GM21447 (cell line): ENCODE measurements at regions not wholly inside any gene's neighbourhood (a gene's known extent, or its start where the extent isn't known, plus 50 kb on each side); places are given as distances from the start of the nearest gene placed in this dataset.

ENCODE experiments used
- ATAC-seq: cut with Tn5 transposase; IDR thresholded peaks from one replicate; pipeline ENCODE4 v1.9.1; 2021; ENCODE audit not compliant: unreplicated experiment

DNA sequence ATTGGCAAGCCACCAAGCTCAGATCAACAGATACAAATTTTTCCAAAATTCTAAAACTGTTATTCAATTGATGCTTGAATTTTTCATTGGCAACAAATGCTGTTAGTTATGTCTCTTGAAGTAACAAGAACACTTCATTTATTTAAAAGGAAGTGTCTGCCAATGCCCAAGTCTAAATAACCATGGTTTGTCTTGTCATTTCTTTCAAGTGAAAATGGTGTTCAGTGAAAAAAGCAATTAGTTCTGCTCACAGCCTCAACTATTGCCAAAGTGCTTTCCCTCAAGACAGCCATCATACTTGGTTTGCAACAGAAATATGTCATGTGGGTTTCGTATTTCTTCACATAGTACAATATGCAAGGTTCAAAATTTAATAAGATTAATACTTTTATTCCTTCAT lies 312.6 kb upstream of the LMCD1 start:
- ATAC-seq = no peak

DNA sequence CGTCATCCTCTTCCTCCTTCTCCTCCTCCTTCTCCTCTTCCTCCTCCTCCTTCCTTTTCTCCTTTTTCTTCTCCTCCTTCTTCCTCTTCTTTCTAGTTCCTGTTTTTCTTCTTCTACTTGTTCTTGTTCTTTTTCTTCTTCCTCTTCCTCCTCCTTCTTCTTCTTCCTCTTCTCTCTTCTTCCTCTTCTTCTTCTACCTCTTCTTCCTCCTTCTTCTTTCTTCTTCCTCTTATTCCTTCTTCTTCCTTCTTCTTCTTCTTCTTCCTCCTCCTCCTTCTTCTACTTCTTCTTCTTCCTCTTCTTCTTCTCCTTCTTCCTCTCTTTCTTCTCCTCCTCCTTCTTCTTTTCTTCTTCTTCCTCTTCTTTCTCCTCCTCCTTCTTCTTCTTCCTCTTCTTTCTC lies 310.2 kb upstream of the LMCD1 start:
- no peak for ATAC-seq

DNA sequence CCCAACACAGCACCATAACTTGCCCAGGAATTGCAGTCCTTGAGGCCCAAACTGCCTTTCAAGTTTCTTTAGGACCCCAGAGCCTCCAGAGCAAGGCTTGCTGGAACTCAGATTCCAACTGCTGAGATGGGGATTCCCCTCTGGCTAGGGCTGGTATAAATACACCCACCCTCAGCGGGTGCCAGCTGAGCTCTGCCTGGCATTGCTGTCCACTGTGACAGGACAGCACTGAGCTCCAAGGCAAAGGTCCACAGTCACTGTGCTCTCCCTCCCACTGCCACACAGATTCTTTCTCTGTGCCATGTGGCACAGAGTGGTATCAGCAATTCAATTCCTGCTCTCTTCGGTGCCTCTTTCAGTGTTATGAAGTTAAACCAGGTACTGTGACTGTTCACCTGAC lies 304.2 kb upstream of the LMCD1 start:
- ATAC-seq = no peak

GRCh38 chr3:8198605-8199004 lies 303.0 kb upstream of the LMCD1 start:
- no peak for ATAC-seq

DNA sequence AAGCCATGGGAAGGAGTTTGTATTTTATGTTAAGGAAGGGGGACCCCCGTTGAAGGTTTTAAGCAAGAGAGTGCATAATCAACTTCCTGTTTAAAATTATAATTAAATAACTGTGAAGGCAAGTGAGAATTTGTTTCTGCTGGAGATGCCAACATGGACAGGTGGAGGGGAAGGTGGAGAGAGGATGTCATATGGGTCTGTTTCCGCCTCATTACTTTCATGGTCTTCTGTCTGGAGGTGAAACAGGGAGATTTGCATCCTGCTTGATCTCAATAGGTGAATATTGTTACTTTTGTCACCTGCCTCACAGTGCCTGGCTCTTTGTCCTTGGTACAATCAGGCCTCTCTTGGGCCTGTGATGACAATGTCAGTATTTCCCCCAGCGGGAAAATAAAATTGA lies 300.6 kb upstream of the LMCD1 start:
- no peak for ATAC-seq

DNA sequence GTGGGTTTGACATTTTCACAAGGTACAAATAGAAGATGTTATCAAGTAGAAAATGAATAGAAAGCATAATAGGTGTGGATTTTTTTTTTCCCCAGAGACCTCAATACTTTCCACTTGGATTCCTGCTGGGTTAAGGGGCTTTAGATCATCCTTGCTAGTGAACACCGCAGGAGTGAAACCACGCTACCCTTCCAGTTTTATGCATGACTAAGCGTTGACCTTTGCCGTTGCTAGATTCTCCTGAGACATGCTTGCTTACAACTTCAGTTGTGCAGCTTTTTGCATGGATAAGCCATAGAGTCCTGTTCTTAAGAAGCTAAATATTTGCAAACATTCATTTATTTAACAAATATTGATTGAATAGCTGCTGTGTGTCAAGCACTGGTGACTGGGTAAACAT lies 299.7 kb upstream of the LMCD1 start:
- no peak for ATAC-seq

DNA sequence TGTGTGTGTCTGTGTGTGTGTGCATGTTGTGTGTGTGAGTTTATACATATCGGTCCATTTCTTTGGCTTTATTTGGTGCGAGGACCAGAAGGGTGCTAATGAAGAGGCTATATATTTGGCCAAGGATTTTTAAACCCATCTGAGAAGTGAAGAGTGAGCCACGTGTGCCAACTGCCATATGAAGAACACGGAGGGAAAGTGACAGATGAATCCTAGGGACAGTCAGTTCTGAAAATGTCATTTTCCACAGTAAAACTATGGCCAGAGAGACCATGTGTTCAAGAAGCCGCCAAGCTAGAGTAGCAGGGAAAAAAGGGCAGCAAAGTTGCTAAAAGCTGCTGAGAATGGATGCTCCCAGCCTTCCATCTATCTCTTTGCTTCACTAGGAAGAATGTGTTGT lies 297.3 kb upstream of the LMCD1 start:
- no peak for ATAC-seq

DNA sequence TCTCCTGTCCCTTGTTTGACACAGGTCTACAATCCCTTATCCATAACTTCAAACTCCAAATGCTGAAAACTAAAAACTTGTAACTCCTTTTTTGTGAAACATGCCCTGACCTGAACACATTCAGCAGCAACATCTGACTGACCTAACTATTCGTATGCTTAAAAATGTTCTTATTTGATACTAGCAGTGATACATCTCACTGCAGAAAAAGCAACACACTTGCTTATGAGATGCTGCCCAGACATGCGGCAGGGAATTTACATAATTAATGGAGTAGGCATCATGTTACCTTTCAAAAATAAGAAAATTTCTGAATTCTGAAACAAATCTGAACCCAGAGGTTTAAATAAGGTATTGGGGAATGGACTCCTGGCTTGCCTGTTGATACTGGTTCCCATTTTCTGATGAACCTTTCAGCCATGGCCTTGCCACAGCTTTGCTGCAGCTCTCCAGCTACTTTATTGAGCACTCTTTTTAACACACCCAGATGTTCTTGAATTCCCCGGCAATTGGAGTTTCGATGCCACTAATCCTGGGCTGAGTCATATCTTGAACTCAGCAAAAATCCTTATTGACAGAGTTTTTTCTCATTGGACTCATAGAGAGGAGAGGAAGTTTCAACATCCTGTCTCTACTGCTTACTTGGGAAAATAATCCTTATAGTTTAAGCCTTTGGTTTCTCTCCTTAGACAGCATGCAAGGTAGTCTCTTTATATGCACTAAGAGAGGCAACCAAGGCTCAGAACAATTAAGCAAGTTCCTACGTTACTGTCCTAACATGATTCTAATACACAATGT lies 296.6 kb upstream of the LMCD1 start:
- no peak for ATAC-seq

DNA sequence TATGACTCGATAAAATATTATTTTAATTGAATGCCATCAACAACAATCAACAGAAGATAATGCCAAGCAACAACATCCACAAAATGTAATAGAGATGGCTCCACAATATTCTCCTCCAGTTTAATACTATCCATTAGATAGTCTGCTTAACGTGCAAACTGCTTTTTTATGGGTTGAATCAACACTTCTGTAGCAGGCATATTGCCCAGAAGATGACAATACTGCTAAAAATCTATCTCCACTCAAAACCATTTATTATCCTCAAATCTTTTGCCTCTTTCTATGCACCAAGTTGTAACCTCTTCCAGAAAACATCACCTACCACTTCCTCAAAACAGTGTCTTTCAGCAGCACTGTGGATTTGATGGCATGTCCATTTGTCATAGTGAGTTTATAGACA lies 295.7 kb upstream of the LMCD1 start:
- no peak for ATAC-seq

DNA sequence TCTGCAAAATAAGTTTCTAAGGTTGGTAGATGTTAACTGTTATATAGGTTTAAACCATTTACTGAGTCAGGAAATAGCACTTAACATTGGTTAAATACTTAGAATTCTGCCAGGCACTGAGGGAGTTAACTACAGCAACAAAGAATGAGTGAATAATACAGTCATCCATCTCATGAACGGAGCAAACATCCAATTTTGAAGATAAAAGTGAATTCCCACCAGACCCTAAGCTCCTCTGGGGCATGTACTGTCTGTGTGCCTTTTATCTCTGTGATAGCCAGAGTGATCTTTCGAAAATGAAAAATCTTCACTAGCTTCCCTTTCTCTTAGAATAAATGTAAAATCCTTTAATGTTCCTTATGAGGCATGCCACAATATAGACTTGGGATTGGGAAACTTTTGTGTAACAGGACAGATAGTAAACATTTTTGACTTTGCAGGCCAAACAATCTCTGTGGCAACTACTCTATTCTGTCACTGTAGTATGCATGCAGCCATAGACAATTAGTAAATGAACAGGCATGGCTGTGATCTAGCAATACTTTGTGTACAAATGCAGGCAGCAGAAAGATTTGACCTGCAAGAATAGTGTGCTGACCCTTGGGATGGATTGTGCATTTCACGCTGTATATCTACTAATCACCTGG lies 294.5 kb upstream of the LMCD1 start:
- no peak for ATAC-seq

GRCh38 chr3:8210882-8211341 lies 290.7 kb upstream of the LMCD1 start:
- no peak for ATAC-seq

- ATAC-seq = no peak
These were observed 288.8 kb upstream of the LMCD1 start for GRCh38 chr3:8212794-8213193.

GRCh38 chr3:8213286-8213685 lies 288.3 kb upstream of the LMCD1 start:
- ATAC-seq = no peak

- ATAC-seq = no peak
These were observed 285.8 kb upstream of the LMCD1 start for GRCh38 chr3:8215821-8216220.

- ATAC-seq = no peak
These were observed 283.2 kb upstream of the LMCD1 start for GRCh38 chr3:8218353-8218940.

GRCh38 chr3:8220291-8220690 lies 281.3 kb upstream of the LMCD1 start:
- ATAC-seq = no peak

GRCh38 chr3:8223766-8224165 lies 277.9 kb upstream of the LMCD1 start:
- no peak for ATAC-seq

- no peak for ATAC-seq
These were observed 276.7 kb upstream of the LMCD1 start for GRCh38 chr3:8224941-8225340.

- ATAC-seq = no peak
These were observed 267.7 kb upstream of the LMCD1 start for GRCh38 chr3:8233938-8234337.

DNA sequence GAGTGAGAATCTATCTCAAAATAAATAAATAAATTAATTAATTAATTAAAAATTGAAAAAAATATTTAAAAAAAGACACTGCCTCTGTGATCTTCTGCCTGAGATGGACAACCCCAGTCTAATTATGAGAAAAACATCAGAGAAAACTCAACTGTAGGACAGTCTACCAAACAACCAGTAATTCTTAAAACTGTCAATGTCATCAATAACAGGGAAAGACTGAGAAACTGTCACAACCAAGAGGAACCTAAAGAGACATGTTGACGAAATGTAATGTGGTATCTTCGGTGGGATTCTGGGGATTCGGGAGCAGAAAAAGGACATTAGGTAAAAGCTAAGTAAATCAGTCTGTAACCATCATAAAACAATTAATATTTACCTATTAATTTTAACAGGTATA lies 265.4 kb upstream of the LMCD1 start:
- ATAC-seq = no peak

DNA sequence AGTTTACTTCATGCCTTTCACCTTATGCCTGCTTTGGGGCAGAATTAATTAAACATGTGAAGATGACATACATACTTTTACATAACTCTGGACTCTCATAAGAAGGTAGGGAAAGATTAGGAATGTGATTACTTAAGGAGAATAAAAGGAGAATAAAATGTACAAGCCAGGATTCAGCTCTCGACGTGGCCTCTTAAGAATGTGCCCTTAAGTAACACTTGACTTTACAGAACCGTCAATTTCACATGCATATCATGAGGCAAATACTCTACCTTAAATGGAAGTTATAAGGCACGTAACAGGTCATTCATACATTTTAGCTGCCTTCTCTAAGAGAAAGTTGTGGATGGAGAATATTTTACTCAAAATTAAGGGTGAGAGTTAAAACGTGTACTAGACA lies 263.7 kb upstream of the LMCD1 start:
- no peak for ATAC-seq

DNA sequence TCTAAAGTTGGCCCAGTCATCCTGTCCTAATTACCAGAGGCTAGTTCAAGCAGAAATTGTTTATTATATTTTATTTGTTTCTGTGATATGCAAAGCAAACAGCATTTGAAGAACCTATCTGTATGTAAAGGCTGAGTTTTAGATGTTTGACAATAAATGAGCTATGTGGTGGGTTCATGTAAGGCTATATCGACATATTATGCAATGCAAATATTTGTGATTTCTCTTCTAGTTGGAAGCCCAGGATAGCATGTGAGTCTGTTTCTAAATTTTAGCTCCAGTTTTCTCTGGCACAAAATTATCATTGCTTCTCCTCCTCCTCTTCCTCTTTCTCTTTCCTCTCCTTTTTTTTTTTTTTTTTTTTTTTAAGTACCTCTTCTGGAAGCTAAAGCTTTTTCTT lies 263.2 kb upstream of the LMCD1 start:
- ATAC-seq = no peak
